IPS-18c (cell line): ENCODE measurements at regions not wholly inside any gene's neighbourhood (a gene's known extent, or its start where the extent isn't known, plus 50 kb on each side); places are given as distances from the start of the nearest gene placed in this dataset.
"Not testable (repeated sequence)": the region's sequence is repeated elsewhere in the genome, so short reads cannot be mapped to it uniquely, and the experiment has no call there.

Source experiments
- H3K4me3 ChIP-seq: 2 replicates; pipeline ENCODE4 v1.7.0; 2013; ENCODE audit warnings: low read depth, mild to moderate bottlenecking, low read length, moderate library complexity; ENCODE audit not compliant: insufficient read depth
- H3K9me3 ChIP-seq: one replicate; pipeline ENCODE4 v1.6.1; 2013; ENCODE audit warnings: mild to moderate bottlenecking, low read length, moderate library complexity; ENCODE audit not compliant: control insufficient read depth, insufficient read depth

- H3K9me3 ChIP-seq = no peaks in the 10 kb centered on the region
- H3K4me3 ChIP-seq = no peak overlapping the region
These were observed 1313.2 kb upstream of the NRXN1 start for GRCh38 chr2:52345082-52345481.

- H3K4me3 ChIP-seq = no peak overlapping the region
- H3K9me3 ChIP-seq = no peaks in the 10 kb centered on the region
These were observed 1311.9 kb upstream of the NRXN1 start for GRCh38 chr2:52343706-52344266.

- Histone ChIP-seq H3K9me3 (no peaks in the 10 kb centered on the region), H3K4me3 (no peak overlapping the region)
These were observed 1311.1 kb upstream of the NRXN1 start for GRCh38 chr2:52343010-52343409.

- no peak overlapping the region for H3K4me3 ChIP-seq
- no peaks in the 10 kb centered on the region for H3K9me3 ChIP-seq
These were observed 1310.5 kb upstream of the NRXN1 start for GRCh38 chr2:52342458-52342857.

GRCh38 chr2:52341732-52342131, 1309.8 kb upstream of the NRXN1 start:
- H3K4me3 ChIP-seq = no peak overlapping the region
- H3K9me3 ChIP-seq = no peaks in the 10 kb centered on the region

- H3K9me3 ChIP-seq = no peaks in the 10 kb centered on the region
These were observed 1308.2 kb upstream of the NRXN1 start for GRCh38 chr2:52340171-52340570.

GRCh38 chr2:52337786-52338185, 1305.9 kb upstream of the NRXN1 start:
- H3K4me3 ChIP-seq, H3K9me3 ChIP-seq: not testable (repeated sequence)

More at GRCh38 chr2:52340171-52340570, 1308.2 kb upstream of the NRXN1 start:
- no peak overlapping the region for H3K4me3 ChIP-seq

- Histone ChIP-seq H3K4me3 (no peak overlapping the region), H3K9me3 (no peaks in the 10 kb centered on the region)
These were observed 1305.0 kb upstream of the NRXN1 start for GRCh38 chr2:52336951-52337350.

- H3K4me3 ChIP-seq = no peak overlapping the region
- H3K9me3 ChIP-seq = no peaks in the 10 kb centered on the region
These were observed 1303.8 kb upstream of the NRXN1 start for GRCh38 chr2:52335727-52336126.

- Histone ChIP-seq H3K9me3 (no peaks in the 10 kb centered on the region), H3K4me3 (no peak overlapping the region)
These were observed 1302.3 kb upstream of the NRXN1 start for GRCh38 chr2:52334185-52334584.

GRCh38 chr2:52327641-52328040, 1295.7 kb upstream of the NRXN1 start:
- no peaks in the 10 kb centered on the region for H3K9me3 ChIP-seq
- H3K4me3 ChIP-seq = no peak overlapping the region

GRCh38 chr2:52314231-52314630, 1282.3 kb upstream of the NRXN1 start:
- Histone ChIP-seq H3K4me3 (no peak overlapping the region), H3K9me3 (no peaks in the 10 kb centered on the region)

- no peak overlapping the region for H3K4me3 ChIP-seq
- H3K9me3 ChIP-seq = no peaks in the 10 kb centered on the region
These were observed 1280.6 kb upstream of the NRXN1 start for GRCh38 chr2:52312486-52312885.

- Histone ChIP-seq H3K9me3 (no peaks in the 10 kb centered on the region), H3K4me3 (no peak overlapping the region)
These were observed 1279.9 kb upstream of the NRXN1 start for GRCh38 chr2:52311862-52312261.

- no peak overlapping the region for H3K4me3 ChIP-seq
- H3K9me3 ChIP-seq = peaks cover 4% of the 10 kb centered on the region
These were observed 1276.2 kb upstream of the NRXN1 start for GRCh38 chr2:52308156-52308555.

GRCh38 chr2:52294628-52295027, 1262.7 kb upstream of the NRXN1 start:
- no peaks in the 10 kb centered on the region for H3K9me3 ChIP-seq

GRCh38 chr2:52292801-52293200, 1260.9 kb upstream of the NRXN1 start:
- Histone ChIP-seq H3K9me3 (no peaks in the 10 kb centered on the region), H3K4me3 (no peak overlapping the region)

More at GRCh38 chr2:52294628-52295027, 1262.7 kb upstream of the NRXN1 start:
- no peak overlapping the region for H3K4me3 ChIP-seq

GRCh38 chr2:52289741-52290140, 1257.8 kb upstream of the NRXN1 start:
- no peak overlapping the region for H3K4me3 ChIP-seq
- no peaks in the 10 kb centered on the region for H3K9me3 ChIP-seq

- H3K9me3 ChIP-seq = no peaks in the 10 kb centered on the region
These were observed 1256.7 kb upstream of the NRXN1 start for GRCh38 chr2:52288596-52288995.

More at GRCh38 chr2:52288596-52288995, 1256.7 kb upstream of the NRXN1 start:
- no peak overlapping the region for H3K4me3 ChIP-seq
